Uterus (tissue), 3 donors: ENCODE measurements at regions not wholly inside any gene's neighbourhood (a gene's known extent, or its start where the extent isn't known, plus 50 kb on each side); places are given as distances from the start of the nearest gene placed in this dataset.

Source experiments
- DNase-seq, 2 donors: peaks; one replicate each; pipeline ENCODE4 v3.0.0-alpha.2; 2019 to 2020
- H3K27ac ChIP-seq, 2 donors: fragments of 200-600 bp; sonication (generic); 1 replicate in 1 of 2; 2 replicates in 1 of 2; pipeline ENCODE4 v1.5.1; 2016 to 2018
- H3K27me3 ChIP-seq, 2 donors: fragments of 200-600 bp; sonication (generic); one replicate each; pipeline ENCODE4 v1.5.1; 2018 to 2019; ENCODE audit warnings: control low read depth in 1 of 2
- H3K36me3 ChIP-seq, 2 donors: fragments of 200-600 bp; sonication (generic); one replicate each; pipeline ENCODE4 v1.5.1; 2019; ENCODE audit warnings: control low read depth in 1 of 2
- H3K4me1 ChIP-seq, 2 donors: fragments of 200-600 bp; sonication (generic); one replicate each; pipeline ENCODE4 v1.5.1; 2018 to 2019; ENCODE audit warnings: control low read depth in 1 of 2
- H3K4me3 ChIP-seq, 2 donors: fragments of 200-600 bp; sonication (generic); 1 replicate in 1 of 2; 2 replicates in 1 of 2; pipeline ENCODE4 v1.5.1; 2018 to 2019; ENCODE audit warnings: mild to moderate bottlenecking in 1 of 2
- H3K9me3 ChIP-seq, 2 donors: fragments of 200-600 bp; sonication (generic); one replicate each; pipeline ENCODE4 v1.5.1; 2019; ENCODE audit warnings: control low read depth in 1 of 2
- POLR2A ChIP-seq, 2 donors: fragments of 450-650 bp; IDR thresholded peaks; one replicate each; pipeline ENCODE4 v1.6.1; 2016; ENCODE audit warnings: antibody characterized with exemption in 2 of 2, mild to moderate bottlenecking in 1 of 2, moderate library complexity in 1 of 2
- intact Hi-C: fragments of 100-400 bp; cut with DNase I; formaldehyde crosslinking; loops from one replicate; pipeline ENCODE4 v1.15.1; 2023; ENCODE audit warnings: low total_unique reads
- TF ChIP-seq, protein P1 (sequence below), 4 experiments: fragments of 200-600 bp in 2 of 4; fragments of 450-650 bp in 2 of 4; sonication (generic) in 2 of 4; IDR thresholded peaks; one replicate each; pipeline ENCODE4 v1.5.1; 2016 to 2019; ENCODE audit warnings: antibody characterized with exemption in 4 of 4, mild to moderate bottlenecking in 2 of 4, moderate library complexity in 1 of 4
- donor health status: DM: yes; HTN: yes; CAD: no.

DNA sequence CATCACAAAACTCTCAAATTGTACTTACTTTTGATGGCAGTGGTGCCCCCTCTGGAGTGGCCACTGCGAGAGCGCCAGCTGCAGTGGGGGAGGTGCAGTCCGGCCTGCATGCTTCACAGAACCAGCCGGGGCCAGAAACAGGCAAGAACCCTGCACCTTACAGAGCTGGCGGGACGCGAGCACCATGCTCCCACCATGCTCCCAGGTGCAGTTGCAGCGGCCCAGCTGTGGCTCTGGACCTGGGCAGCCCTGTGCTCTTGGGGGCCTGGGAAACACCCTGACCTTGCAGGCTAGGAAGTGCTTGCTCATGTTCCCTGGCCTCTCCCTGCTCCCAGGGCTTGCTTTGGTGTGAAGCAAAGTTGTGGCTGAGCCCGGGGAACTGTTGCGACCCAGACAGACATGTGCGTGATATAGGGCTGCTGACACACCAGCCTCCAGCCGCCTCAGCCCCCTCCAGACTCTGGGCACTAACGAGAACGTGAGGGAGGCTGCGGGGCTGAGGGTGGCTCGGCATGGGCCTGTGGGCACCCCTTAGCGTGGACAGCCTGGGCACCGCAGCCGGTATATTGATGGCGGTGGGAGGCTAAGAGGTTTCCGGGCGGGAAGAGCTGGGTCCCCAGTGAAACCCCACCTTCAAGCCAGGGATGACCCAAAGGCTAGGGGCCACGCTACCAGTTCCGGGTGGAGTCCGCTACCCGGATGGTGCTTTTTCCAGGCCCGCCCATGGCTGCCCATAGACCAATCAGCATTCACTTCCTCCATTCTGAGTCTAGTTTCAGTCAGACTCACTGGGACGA is 1809.9 kb upstream of the ACO1 start:
- Histone ChIP-seq H3K27me3 (no peaks in the 10 kb centered on the region), H3K27ac (no peak overlapping the region), H3K36me3 (no peaks in the 10 kb centered on the region), H3K4me1 (no peaks in the 10 kb centered on the region), H3K4me3 (no peak overlapping the region), H3K9me3 (no peaks in the 10 kb centered on the region)
- intact Hi-C loops = no loop called here
- TF ChIP-seq, protein P1, sequence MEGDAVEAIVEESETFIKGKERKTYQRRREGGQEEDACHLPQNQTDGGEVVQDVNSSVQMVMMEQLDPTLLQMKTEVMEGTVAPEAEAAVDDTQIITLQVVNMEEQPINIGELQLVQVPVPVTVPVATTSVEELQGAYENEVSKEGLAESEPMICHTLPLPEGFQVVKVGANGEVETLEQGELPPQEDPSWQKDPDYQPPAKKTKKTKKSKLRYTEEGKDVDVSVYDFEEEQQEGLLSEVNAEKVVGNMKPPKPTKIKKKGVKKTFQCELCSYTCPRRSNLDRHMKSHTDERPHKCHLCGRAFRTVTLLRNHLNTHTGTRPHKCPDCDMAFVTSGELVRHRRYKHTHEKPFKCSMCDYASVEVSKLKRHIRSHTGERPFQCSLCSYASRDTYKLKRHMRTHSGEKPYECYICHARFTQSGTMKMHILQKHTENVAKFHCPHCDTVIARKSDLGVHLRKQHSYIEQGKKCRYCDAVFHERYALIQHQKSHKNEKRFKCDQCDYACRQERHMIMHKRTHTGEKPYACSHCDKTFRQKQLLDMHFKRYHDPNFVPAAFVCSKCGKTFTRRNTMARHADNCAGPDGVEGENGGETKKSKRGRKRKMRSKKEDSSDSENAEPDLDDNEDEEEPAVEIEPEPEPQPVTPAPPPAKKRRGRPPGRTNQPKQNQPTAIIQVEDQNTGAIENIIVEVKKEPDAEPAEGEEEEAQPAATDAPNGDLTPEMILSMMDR (IDR thresholded peaks at IDR 0.05) = no peak
- no peak for TF ChIP-seq POLR2A (IDR thresholded peaks at IDR 0.05)
- peak in 1 of 2 donors; percentile 8 for DNase-seq

GRCh38 chr9:30575218-30575617 is 1809.2 kb upstream of the ACO1 start:
- H3K4me3 ChIP-seq = no peak overlapping the region
- H3K36me3 ChIP-seq = no peaks in the 10 kb centered on the region
- no peak for DNase-seq
- intact Hi-C loops = no loop called here
- no peak for TF ChIP-seq POLR2A (IDR thresholded peaks at IDR 0.05)
- TF ChIP-seq, protein P1 (IDR thresholded peaks at IDR 0.05) = no peak
- no peaks in the 10 kb centered on the region for H3K4me1 ChIP-seq
- H3K27ac ChIP-seq = no peak overlapping the region
- no peaks in the 10 kb centered on the region for H3K9me3 ChIP-seq
- H3K27me3 ChIP-seq = no peaks in the 10 kb centered on the region

DNA sequence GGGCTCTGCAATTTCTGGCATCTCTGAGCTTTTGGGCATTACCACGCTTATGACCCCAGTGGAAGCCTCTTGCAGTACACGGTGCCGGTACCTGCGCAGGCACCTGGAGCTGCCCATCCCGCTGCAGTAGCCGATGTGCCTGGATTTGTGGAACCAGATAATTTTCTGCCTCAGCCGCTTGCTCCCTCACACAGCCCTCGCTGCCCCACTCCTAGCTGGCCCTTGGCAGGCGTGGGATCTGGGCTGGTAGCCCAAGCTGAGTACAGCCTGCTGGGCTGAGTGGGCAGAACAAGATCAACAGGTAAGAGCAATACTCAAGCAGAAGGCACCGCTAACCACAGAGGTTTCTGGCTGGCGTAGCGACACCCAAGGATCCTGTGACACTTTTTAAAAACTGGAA is 1808.8 kb upstream of the ACO1 start:
- DNase-seq = no peak

GRCh38 chr9:30579810-30580209 is 1804.6 kb upstream of the ACO1 start:
- no peaks in the 10 kb centered on the region for H3K27me3 ChIP-seq
- H3K9me3 ChIP-seq = no peaks in the 10 kb centered on the region
- DNase-seq = no peak
- TF ChIP-seq, protein P1 (IDR thresholded peaks at IDR 0.05) = no peak
- TF ChIP-seq POLR2A (IDR thresholded peaks at IDR 0.05) = no peak
- no peak overlapping the region for H3K27ac ChIP-seq
- no peaks in the 10 kb centered on the region for H3K4me1 ChIP-seq
- intact Hi-C loops = no loop called here
- no peak overlapping the region for H3K4me3 ChIP-seq
- no peaks in the 10 kb centered on the region for H3K36me3 ChIP-seq

More for the DNA sequence above, 1808.8 kb upstream of the ACO1 start:
- H3K36me3 ChIP-seq = no peaks in the 10 kb centered on the region
- no peak overlapping the region for H3K27ac ChIP-seq
- H3K4me3 ChIP-seq = no peak overlapping the region
- no peaks in the 10 kb centered on the region for H3K9me3 ChIP-seq
- TF ChIP-seq, protein P1 (IDR thresholded peaks at IDR 0.05) = no peak
- no peak for TF ChIP-seq POLR2A (IDR thresholded peaks at IDR 0.05)
- H3K4me1 ChIP-seq = no peaks in the 10 kb centered on the region
- no peaks in the 10 kb centered on the region for H3K27me3 ChIP-seq
- intact Hi-C loops = no loop called here

- Histone ChIP-seq H3K4me1 (no peaks in the 10 kb centered on the region), H3K9me3 (no peaks in the 10 kb centered on the region), H3K36me3 (no peaks in the 10 kb centered on the region), H3K27ac (no peak overlapping the region), H3K27me3 (no peaks in the 10 kb centered on the region), H3K4me3 (no peak overlapping the region)
- intact Hi-C loops = no loop called here
- DNase-seq = no peak
- TF ChIP-seq POLR2A (IDR thresholded peaks at IDR 0.05) = no peak
- TF ChIP-seq, protein P1 (IDR thresholded peaks at IDR 0.05) = no peak
Observed at GRCh38 chr9:30582240-30582639, 1802.2 kb upstream of the ACO1 start.
